ENCODE measurements at regions not wholly inside any gene's neighbourhood (a gene's known extent, or its start where the extent isn't known, plus 50 kb on each side); places are given as distances from the start of the nearest gene placed in this dataset.

DNA sequence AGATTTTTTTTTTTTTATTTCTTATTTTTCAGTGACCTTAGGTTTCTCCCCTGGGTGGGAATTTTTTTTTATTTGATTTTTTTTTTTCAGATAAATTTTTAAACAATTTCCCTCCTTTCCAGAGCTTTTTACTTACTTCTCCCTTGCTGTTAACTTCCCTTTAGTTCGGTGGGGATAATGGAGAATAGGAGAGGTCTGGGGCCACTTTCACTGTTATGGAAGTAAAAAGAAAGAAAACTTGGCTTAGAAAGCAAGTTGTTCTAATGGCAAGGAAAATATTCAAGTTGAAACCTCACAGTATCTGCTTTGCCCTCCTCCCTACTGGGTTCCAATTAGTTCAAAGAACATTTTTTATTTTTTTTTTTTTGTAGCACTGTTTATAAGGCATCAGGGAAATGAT is 537.1 kb upstream of the NXPH2 start:
- TF ChIP-seq, protein P1, sequence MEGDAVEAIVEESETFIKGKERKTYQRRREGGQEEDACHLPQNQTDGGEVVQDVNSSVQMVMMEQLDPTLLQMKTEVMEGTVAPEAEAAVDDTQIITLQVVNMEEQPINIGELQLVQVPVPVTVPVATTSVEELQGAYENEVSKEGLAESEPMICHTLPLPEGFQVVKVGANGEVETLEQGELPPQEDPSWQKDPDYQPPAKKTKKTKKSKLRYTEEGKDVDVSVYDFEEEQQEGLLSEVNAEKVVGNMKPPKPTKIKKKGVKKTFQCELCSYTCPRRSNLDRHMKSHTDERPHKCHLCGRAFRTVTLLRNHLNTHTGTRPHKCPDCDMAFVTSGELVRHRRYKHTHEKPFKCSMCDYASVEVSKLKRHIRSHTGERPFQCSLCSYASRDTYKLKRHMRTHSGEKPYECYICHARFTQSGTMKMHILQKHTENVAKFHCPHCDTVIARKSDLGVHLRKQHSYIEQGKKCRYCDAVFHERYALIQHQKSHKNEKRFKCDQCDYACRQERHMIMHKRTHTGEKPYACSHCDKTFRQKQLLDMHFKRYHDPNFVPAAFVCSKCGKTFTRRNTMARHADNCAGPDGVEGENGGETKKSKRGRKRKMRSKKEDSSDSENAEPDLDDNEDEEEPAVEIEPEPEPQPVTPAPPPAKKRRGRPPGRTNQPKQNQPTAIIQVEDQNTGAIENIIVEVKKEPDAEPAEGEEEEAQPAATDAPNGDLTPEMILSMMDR (IDR thresholded peaks at IDR 0.05): no peak
- TF ChIP-seq ZFX (IDR thresholded peaks at IDR 0.05; ENCODE audit: borderline replicate concordance): no peak

Data from 22Rv1 (cell line).